ENCODE measurements at regions not wholly inside any gene's neighbourhood (a gene's known extent, or its start where the extent isn't known, plus 50 kb on each side); places are given as distances from the start of the nearest gene placed in this dataset.

- no peak for TF ChIP-seq CTCF (IDR thresholded peaks at IDR 0.05)
- TF ChIP-seq POLR2A (IDR thresholded peaks at IDR 0.05): no peak
Observed at GRCh38 chr7:118836933-118837332, 612.4 kb downstream of the ANKRD7 start.

Measured in tibial nerve (tissue), 3 donors.